ENCODE measurements at regions not wholly inside any gene's neighbourhood (a gene's known extent, or its start where the extent isn't known, plus 50 kb on each side); places are given as distances from the start of the nearest gene placed in this dataset.

- TF ChIP-seq ZFX (IDR thresholded peaks at IDR 0.05) (no peak), CTCF (conservative IDR thresholded peaks at IDR 0.05) (no peak)
- no peak overlapping the region for H3K27ac ChIP-seq
Measured at GRCh38 chr6:16921399-16922110, 160.3 kb upstream of the ATXN1 start.

- H3K27ac ChIP-seq: no peak overlapping the region
- TF ChIP-seq CTCF (conservative IDR thresholded peaks at IDR 0.05) (no peak), ZFX (IDR thresholded peaks at IDR 0.05) (no peak)
Measured at GRCh38 chr6:16918586-16918985, 157.3 kb upstream of the ATXN1 start.

GRCh38 chr6:16914184-16914583 is 152.9 kb upstream of the ATXN1 start:
- H3K27ac ChIP-seq: no peak overlapping the region
- TF ChIP-seq ZFX (IDR thresholded peaks at IDR 0.05) (no peak), CTCF (conservative IDR thresholded peaks at IDR 0.05) (no peak)

GRCh38 chr6:16912756-16913155 is 151.5 kb upstream of the ATXN1 start:
- TF ChIP-seq ZFX (IDR thresholded peaks at IDR 0.05) (no peak), CTCF (conservative IDR thresholded peaks at IDR 0.05) (no peak)
- H3K27ac ChIP-seq: no peak overlapping the region

- no peak for TF ChIP-seq ZFX (IDR thresholded peaks at IDR 0.05)
- TF ChIP-seq CTCF (conservative IDR thresholded peaks at IDR 0.05): no peak
- no peak overlapping the region for H3K27ac ChIP-seq
Measured at GRCh38 chr6:16911088-16911487, 149.8 kb upstream of the ATXN1 start.

- TF ChIP-seq CTCF (conservative IDR thresholded peaks at IDR 0.05): no peak
- no peak for TF ChIP-seq ZFX (IDR thresholded peaks at IDR 0.05)
- no peak overlapping the region for H3K27ac ChIP-seq
Measured at GRCh38 chr6:16909658-16910360, 148.5 kb upstream of the ATXN1 start.

- no peak overlapping the region for H3K27ac ChIP-seq
- TF ChIP-seq CTCF (conservative IDR thresholded peaks at IDR 0.05): no peak
- no peak for TF ChIP-seq ZFX (IDR thresholded peaks at IDR 0.05)
Measured at GRCh38 chr6:16907991-16908390, 146.7 kb upstream of the ATXN1 start.
